SK-N-SH (cell line): ENCODE measurements at regions not wholly inside any gene's neighbourhood (a gene's known extent, or its start where the extent isn't known, plus 50 kb on each side); places are given as distances from the start of the nearest gene placed in this dataset.

ENCODE experiments used
- CTCF ChIP-seq: fragments of 200-600 bp; sonication (generic); IDR thresholded peaks from 2 replicates; pipeline ENCODE4 v1.6.1; 2017; ENCODE audit warnings: antibody characterized with exemption, mild to moderate bottlenecking, moderate library complexity
- EZH2phosphoT487 ChIP-seq: fragments of 200-600 bp; sonication (generic); IDR thresholded peaks from 2 replicates; pipeline ENCODE4 v1.6.1; 2017; ENCODE audit warnings: low read depth, mixed run types, mild to moderate bottlenecking, antibody characterized with exemption, moderate library complexity, borderline replicate concordance
- FOXM1 ChIP-seq: IDR thresholded peaks from 2 replicates; pipeline ENCODE4 v1.4.0; 2012; ENCODE audit warnings: low read depth, mild to moderate bottlenecking
- MAX ChIP-seq: IDR thresholded peaks from 2 replicates; pipeline ENCODE4 v1.4.0; 2012; ENCODE audit warnings: low read depth
- MXI1 ChIP-seq: IDR thresholded peaks from 2 replicates; pipeline ENCODE4 v1.6.1; 2012; ENCODE audit warnings: mild to moderate bottlenecking, low read depth, low read length, improper control_type of control experiment
- RAD21 ChIP-seq: IDR thresholded peaks from 2 replicates; pipeline ENCODE4 v1.6.1; 2012; ENCODE audit warnings: mild to moderate bottlenecking, low read length
- TAF1 ChIP-seq: IDR thresholded peaks from 2 replicates; pipeline ENCODE4 v1.6.1; 2012; ENCODE audit warnings: low read depth, mild to moderate bottlenecking, low read length, moderate library complexity, borderline replicate concordance

- TF ChIP-seq EZH2phosphoT487 = no peak
- no peak for TF ChIP-seq TAF1
- no peak for TF ChIP-seq CTCF
- TF ChIP-seq MAX = no peak
- TF ChIP-seq RAD21 = no peak
- TF ChIP-seq MXI1 = no peak
- no peak for TF ChIP-seq FOXM1
These were observed 183.4 kb downstream of the ENGASE start for GRCh38 chr17:79258041-79258440.
